ENCODE measurements at regions not wholly inside any gene's neighbourhood (a gene's known extent, or its start where the extent isn't known, plus 50 kb on each side); places are given as distances from the start of the nearest gene placed in this dataset.

DNA sequence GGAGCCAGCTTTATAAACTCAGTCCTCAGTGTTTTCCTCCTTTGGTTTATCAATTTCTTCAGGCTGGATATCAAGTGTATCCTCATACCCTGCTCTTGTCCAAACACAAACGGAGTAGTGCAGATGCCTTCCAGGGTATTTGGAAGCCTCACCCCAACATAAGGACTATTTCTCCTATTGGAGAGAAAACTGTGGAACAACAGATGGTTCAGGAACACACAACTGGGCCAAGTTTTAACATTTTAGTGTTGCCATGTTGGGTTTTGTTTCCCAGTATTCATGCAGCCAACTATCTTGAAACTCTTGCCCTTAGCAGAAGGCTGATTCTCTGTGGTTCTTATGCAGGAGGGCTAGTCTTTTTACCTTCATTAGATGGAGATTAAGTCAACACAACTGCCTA lies 398.1 kb downstream of the GABRB3 start:
- DNase-seq = no peak

DNA sequence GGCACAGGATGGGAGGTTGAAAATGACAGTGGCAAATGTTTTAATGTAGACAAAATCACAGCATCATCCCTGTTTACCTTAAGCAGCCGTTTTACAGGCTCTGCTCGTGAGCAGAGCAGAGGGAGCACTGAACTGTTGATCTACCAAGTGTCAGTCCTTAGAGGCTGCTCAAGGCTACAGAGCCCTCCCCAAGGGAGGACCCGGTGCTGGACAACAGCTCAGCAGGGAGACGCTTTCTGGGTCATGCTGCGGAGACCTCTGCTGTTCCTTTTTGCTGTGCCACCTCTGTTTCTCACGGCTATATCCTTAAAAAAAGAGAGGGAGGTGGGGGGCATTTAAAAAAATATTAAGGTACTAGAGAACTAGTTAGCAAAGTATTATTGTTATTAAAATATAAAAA lies 400.2 kb downstream of the GABRB3 start:
- no peak for DNase-seq

DNA sequence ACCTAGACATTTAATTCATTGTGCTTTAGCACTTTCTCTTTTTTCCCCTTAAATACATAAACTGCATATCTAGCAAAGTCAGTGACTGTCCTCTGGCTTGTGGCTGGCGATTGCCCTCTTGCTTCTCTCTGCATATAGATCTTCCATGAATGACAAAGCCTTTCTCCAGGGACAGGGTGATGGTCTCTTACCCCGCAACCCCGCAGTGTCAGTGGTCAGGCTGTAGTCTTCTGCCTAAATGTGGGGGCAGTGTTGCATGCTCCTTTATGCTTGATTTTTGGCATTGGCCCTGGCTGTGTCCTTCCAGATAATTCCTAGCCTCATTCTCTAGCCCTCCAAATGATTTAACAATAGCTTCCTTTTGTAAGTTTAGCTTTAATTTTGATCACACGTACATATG lies 407.8 kb downstream of the GABRB3 start:
- DNase-seq = no peak

DNA sequence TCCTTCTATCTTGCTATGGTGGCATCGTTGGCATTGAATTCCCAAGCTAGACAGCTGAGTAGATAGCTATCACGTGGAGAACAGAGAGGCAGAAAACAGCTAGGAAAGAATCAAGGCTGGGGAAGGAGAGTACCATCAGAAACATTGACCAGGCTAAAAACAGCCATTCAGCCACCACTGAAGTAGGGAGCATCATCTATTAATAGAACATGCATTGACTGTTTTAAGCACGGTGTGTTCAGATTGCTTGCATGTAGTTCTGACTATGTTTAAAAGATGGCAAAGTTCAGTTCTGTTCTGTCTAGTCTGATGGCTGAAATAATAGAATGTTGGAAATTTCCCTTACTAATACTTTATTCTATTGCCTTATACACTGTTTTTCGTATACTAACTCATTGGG lies 413.0 kb downstream of the GABRB3 start:
- no peak for DNase-seq

DNA sequence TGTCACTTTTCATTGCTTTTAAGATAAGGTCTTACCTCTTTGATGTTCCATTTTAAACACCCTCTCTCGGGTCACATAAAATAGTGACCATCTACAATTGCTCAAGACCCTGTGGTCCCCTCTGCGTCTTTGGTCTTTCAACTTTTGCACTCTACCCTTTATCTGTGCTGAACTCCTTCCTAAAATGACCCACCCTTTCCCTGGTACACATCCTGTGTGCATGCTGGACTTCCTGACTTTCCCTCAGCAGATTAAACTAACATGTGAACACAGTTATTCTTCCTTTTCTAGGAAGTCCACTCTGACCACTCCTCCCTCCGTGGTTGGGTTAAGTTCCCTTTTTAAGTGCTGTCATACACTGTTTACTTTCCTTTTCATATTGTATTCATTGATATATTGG lies 414.2 kb downstream of the GABRB3 start:
- DNase-seq = no peak

DNA sequence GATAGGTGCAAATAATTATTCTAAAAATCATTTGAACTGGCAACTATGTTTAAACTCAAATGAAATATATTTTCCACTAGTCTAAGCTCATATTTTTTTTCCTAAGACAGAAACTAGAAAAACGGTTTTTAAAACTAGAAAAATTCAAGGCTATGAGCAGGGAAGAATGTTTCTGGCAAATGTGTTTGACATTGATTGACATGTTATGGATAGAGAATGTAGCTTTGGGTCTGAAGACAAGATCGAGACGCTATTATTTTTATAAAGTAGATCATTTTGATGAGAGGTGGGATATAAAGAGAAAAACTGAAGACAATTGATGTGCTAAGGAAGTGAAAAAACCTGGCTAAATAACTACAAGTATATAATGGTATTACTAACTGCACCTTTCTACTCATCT lies 415.2 kb downstream of the GABRB3 start:
- no peak for DNase-seq

DNA sequence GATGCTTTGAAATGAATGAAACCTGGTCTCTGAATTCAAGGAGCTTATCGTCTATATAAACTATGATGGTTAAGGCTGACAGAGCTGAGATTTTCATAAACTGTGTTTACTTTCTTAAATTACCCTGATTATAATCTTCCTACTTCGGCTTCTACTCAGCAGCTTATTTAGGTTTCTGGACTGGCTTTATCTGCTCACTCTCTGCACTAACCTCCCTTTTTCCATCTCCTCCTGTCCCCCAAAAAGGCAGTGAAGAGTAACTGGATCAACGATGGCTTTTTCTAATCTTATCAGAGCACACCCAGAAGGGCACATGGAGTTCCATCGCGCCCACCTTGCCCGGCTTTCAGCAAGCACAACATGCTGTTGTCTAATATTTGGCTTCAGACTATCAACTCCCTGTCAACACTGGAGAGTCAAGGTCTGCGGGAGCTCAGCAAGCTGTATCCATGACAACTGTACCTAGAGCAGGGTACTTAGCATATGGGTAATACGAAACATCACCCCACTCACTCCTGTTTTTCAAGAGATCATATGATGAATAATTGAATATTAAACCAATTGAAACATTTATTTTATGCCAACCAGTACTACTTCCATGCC lies 417.3 kb downstream of the GABRB3 start:
- peak; percentile 1 for DNase-seq

DNA sequence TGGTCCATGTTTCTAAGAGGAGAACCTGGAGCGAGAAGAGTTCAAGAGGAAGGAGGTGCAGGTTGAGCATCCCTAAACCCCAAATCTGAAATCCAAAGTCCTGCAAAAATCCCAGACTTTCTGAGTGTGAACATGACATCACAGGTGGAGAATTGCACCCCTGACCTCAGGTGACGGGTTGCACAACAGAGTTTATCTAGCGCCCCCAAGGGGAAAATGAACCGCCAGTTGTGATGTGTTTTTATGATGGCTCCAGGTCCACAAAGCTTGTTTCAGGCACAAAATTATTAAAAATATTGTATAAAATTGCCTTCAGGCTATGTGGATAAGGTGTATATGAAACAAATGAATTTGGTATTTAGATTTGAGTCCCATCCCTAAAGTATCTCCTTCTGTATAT lies 420.0 kb downstream of the GABRB3 start:
- no peak for DNase-seq

DNA sequence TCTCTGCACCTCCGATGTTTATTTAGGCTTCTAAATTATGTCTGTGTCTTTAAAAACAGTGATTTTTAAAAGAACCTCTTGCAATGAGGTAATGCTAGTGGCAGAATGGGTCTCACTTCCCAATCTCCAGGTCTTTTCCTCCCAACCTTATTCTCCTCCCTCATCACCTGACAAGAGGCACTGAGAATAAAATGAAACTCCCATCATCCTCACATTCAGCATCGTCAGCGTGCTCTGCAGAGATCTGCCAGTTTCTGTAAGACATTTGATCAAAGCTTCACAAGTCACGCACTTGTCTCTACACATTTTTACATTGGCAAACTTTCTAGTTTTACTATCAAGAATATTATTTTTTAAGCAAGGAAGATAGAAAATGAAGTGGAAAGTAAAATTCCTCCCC lies 420.5 kb downstream of the GABRB3 start:
- no peak for DNase-seq

DNA sequence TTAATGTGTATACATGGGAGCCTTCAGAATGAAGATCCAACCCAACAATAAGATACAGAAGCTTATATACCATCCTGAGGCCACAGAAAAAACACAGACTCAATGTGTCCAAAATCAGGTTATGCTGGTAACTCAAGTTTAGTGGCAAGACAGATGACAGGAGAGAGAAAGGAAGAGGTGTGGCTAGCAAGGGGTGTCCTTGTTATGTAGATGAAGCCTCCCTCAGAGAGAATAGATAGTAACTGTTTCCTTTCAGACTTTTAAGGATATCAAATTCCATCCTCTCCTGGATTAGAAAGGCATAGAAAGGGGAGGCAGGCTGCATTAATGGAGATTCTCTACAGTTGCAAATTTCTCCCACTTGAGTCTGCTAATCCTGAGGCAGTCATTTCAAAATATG lies 447.4 kb downstream of the GABRB3 start:
- DNase-seq = no peak

DNA sequence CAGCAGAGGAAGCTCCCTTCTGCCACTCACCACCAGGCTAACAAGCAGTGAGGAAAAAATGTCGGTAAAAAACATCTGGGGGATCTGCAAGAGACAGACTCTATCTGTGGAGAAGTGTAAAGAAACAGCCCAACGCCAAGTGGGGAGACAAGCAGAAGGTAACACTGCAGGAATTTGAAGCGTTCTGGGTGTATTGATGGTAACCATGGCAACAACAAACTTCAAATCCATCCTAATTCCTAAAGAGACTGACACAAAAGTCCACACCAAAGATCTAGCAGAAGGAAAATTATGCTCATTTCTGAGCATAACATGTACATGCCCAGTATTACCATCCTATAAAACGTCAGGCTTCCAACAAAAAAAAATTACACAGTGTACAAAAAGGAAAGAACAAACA lies 449.3 kb downstream of the GABRB3 start:
- DNase-seq = no peak

DNA sequence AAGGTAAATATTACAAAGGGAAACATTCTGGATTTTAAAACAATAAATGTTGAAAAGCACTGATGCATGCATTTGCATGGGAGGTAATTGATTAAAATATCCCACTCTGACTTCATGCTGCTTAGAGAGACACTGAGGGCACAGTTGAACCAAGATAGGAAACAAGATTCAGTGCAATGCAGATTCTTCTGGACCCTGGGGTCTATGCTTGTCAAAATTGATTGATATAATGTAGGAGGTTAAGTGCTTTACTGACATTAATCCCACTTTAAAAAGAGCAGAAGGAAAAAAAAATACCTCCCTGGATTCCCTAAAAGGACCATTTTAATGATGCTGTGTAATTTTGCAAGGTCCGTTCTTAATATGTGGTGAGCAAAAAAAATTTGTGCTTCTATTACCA lies 454.2 kb downstream of the GABRB3 start:
- no peak for DNase-seq

DNA sequence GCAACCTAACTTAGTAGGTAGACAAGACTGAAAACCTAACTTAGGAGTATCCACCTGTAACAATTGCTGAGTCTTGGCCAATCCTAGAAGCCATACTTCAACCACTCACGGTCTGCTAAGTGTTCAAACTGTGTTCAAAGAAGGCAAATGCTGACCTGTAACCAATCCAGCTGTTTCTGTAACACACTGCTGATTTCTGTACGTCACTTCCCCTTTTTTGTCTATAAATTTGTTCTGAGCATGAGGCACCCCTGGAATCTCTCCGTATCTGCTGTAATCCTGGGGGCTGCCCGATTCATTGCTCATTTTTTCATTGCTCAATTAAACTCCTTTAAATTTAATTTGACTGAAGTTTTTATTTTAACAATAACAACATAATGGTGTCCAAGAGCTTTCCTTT lies 451.4 kb upstream of the ATP10A start:
- no peak for DNase-seq

DNA sequence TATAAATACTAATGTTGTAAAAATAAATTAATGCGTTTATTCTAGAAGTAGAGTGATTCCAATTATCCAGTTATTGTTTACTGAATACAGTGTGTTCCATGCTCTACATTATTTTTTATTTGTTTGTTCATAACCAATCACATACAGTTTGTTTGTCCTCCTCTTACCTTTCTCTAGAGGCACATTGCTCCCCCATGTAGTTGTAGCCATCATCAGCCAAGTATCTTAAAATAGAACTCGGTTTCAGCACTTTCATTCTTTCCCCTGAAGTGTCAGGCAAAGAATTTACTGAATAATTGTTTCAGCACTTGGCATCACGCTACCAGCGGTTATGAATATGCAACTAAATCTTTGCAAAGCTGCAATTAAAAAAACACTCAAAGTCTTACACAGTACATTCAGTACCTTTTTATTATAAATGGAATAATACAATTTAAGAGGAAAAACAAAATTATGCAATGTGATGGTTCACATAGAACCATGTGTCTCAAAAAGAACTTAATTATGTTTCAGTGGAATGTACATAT lies 448.6 kb upstream of the ATP10A start:
- no peak for DNase-seq

DNA sequence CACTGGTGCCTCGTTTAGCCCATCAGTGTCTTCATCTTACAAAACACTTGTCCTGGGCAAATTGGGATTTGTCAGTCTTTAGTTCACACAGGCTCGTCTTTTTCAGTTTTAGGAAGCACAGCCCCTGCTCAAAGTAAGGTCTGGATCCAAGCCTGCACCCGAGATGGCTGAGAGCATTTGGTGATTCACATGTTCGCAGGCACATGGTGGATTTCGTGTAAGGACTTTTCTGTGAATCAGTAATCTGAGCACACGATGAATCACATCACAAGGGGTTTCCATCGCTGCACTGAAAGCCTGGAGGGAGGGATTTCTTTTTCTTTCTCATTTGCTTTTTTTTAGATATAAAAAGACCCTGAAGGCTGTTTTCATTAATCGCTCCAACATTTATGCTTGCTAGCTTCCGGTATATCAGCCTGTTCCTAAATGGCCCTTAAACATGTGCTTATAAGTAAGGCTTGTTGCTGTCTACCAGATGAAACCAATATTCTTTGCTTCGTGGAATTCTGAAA lies 435.6 kb upstream of the ATP10A start:
- no peak for DNase-seq

DNA sequence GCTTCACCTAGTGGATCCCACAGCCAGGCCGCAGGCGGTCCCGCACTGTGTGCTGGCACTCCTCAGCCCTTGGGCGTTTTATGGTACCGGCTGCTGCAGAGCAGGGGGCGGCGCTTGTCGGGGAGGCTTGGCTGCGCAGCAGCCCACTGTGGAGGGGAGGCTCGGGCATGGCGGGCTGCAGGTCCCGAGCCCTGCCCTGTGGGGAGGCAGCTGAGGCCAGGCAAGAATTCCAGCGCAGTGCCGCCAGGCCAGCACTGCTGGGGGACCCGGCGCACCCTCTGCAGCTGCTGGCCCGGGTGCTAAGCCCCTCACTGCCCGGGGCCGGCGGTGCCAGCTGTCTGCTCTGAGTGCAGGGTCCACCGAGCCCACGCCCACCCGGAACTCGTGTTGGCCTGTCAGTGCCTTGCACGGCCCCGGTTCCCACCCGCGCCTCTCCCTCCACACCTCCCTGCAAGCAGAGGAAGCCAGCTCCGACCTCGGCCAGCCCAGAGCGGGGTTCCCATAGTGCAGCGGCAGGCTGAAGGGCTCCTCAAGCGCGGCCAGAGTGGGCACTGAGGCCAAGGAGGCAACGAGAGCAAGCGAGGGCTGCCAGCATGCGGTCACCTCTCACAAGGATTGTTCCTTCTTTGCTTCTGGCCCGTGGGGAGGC lies 435.0 kb upstream of the ATP10A start:
- no peak for DNase-seq

DNA sequence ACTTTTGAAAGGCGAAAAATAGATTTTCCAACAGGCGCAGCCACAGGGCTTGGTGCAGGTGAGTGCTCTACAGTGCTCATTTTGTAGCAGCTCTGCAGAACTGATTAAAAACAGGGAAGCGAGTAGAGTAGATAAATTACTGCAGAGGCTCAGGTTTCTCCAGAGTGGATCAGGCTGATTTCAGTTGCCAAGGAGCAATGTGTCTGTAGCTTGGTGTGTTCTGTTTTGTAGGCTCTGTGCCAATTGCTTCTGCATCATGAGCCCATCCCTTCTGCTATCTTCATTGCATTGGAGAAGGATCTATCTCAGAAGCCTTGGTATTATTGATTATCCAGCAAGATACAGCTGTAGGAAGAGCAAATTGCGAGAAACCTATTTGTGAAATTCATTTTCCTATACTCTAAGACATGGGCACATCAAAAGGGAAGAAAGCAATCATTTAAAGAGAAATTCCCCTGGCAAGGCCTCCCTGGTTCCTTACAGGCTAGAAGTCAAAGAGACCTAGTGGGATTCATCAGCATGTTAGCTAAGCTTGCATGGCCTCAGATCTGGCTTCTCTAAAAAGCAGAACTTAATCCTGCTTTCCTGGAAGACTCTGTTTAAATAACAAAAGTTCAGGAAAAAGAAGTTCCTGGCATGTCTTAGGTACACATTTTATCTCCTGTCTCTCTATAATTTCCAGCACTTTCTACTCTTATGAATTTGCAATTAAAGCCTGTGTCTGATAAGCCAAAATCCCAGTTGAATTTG lies 432.4 kb upstream of the ATP10A start:
- DNase-seq = no peak

DNA sequence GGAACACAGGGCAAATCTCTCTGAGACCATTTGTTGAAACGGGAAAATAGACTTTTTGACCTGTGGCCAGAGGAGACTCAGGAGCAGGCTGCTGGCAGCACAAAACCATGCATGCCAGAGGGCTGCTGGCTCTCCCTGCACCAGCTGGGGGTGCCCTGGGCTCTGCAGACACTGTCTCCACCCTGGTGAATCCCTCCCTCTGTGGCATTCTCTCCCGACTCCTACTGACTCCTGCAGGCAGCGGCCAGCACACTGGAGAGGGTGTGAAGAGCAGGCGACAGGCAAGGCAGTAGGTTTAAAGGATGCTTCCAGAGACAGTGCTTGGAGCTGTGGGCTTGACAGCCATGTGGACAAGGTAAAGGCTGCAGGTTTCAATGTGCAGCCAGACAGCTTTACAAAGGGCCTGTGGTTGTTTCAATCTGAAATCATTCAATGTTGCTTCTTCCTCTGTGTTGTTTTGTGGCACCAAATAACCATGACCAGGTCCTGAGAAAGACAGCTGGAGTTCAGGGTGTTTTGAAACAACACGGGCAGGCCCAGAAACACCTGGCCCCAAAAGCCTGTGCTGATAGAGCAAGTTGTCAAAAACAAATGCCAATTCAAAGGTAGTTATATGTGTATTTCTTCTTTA lies 431.0 kb upstream of the ATP10A start:
- no peak for DNase-seq

DNA sequence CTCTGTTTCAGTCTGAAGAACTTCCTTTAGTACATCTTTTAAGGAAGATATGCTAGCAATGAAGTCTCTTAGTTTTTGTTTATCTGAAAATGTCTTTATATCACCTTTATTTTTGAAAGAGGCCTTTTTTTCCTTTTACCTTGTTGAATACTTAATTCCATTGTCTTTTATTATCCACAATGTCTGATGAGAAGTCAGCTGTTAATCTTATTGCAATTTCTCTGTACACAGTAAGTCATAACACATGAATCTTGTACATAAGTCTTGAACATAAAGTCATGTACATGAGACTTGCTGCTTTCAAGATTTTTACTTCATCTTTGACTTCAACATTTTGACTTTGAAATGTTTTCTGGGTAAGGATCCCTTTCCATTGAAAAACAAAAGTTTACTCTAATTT lies 424.3 kb upstream of the ATP10A start:
- DNase-seq = no peak

DNA sequence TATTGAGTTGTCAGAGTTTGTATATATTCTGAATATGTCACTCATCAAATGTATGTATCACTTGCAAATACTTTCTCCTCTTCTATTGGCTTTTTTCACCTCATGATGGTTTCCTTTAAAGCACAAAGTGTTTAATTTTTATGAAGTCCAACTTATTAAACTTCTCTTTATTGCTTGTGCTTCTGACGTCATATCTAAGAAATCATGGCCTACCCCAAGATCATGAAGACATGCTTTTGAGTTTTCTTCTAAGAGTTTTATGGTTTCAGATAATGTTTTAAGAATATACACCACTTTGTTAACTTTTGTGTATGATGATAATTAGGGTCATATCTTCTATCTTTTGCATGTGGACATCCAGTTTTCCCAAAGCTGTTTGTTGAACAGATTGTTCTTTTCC lies 417.2 kb upstream of the ATP10A start:
- DNase-seq = no peak

DNA sequence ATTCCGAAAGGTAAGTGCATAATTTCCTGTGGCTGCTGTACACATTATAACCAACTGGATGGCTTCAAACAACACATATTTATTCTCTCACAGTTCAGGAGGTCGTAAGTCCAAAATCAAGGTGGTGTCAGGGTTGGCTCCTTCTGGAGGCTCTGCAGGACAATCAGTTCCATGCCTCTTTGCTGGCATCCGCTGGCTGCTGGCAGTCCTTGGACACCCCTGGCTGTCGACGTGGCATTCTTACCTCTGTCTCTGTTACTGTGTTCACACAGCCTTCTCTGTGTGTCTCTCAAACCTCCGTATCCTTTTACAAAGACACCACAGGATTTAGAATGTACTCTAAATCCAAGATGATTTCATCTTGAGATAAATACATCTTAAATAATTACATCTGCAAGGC lies 398.8 kb upstream of the ATP10A start:
- DNase-seq = no peak

DNA sequence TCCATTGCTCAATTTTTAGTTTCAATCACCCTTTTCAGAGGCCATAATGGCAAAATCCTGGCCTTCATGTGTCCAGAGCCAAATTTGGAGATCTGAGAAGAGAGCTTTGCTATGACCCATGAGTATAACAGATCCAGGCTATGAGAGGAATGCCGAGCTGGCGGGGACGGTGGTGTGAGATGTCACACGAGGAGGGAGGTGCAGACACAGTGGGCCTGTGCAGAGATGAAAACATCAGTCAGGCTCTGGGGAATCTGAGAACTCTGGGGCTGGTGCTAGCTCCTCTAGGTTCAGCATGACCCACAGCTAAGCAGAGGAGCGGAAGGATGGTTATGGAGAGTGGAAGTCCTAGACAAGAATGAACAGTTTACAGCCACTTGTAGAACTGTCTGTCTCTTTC lies 398.3 kb upstream of the ATP10A start:
- DNase-seq = no peak

DNA sequence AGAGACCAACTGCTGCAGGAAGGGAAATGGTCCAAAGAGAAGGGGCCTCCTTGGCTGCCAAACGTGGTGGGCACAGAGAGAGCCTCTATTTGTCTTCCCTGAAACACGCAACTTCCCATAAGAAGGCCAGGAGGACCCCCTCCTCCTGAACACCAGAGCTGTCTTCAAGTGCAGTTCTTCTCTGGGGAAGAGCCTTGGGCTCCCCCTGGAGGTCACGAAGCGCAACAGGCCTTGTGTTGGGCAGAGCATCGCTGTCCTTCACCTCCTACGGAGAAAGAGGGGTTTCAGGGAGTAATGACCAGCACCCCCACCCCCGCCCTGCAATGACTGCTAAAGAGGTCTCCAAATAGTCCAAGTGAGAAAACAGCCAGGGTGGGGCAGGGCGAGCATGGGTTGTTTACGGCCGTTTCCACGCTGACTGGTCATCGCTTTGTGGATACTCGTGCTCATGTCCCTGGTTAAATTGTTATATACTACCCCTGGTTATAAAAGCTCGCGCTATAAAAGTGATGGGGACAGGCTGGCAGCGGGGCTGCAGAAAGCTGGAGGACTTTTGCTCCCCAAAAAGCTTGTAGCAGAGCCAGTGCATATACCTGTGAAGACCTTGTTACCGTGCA lies 397.5 kb upstream of the ATP10A start:
- DNase-seq = peak; percentile 1
